SK-N-SH (cell line): ENCODE measurements at regions not wholly inside any gene's neighbourhood (a gene's known extent, or its start where the extent isn't known, plus 50 kb on each side); places are given as distances from the start of the nearest gene placed in this dataset.

ENCODE experiments used
- CTCF ChIA-PET: fragments of 300-600, 350-600 bp; formaldehyde crosslinking; extraction: SDS; loops from one replicate; lab custom pipeline; 2021; lab: Yijun Ruan, JAX
- POLR2A ChIA-PET: fragments of 350-600 bp; sonication (Branson Sonifier 250); formaldehyde crosslinking; extraction: SDS; loops from one replicate; lab custom pipeline; 2020; ENCODE audit warnings: antibody characterized with exemption, inconsistent platforms; lab: Yijun Ruan, JAX
- DNase-seq: peaks from one replicate; pipeline ENCODE4 v3.0.0; 2012
- H2AFZ ChIP-seq: fragments of 200-600 bp; sonication (generic); 2 replicates; pipeline ENCODE4 v1.8.1; 2016; ENCODE audit warnings: antibody characterized with exemption, mild to moderate bottlenecking, low read depth
- H3F3A ChIP-seq: fragments of 200-600 bp; sonication (generic); replicated peaks from 2 replicates; pipeline ENCODE3; 2016; ENCODE audit warnings: antibody characterized with exemption, mild to moderate bottlenecking; ENCODE audit not compliant: insufficient read depth
- H3K27ac ChIP-seq, 2 experiments: fragments of 200-500 bp in 1 of 2; fragments of 200-600 bp in 1 of 2; sonication (Bioruptor generic) in 1 of 2; sonication (generic), shearing (Covaris generic) in 1 of 2; 2 replicates each; pipeline versions ENCODE4 v1.5.1 to v1.6.1; 2014 to 2016; ENCODE audit warnings: low read depth in 2 of 2, inconsistent platforms in 1 of 2, low read length in 1 of 2, mild to moderate bottlenecking in 1 of 2, mixed read lengths in 1 of 2
- H3K27me3 ChIP-seq: fragments of 200-600 bp; sonication (generic), shearing (Covaris generic); 2 replicates; pipeline ENCODE4 v1.6.1; 2016; ENCODE audit warnings: mixed run types; ENCODE audit not compliant: insufficient read depth
- H3K36me3 ChIP-seq, 2 experiments: fragments of 200-500 bp in 1 of 2; fragments of 200-600 bp in 1 of 2; sonication (Bioruptor generic) in 1 of 2; sonication (generic) in 1 of 2; replicated peaks in 1 of 2; 2 replicates each; pipeline versions ENCODE3 to v1.5.1; 2014 to 2016; ENCODE audit warnings: low read length in 1 of 2, mild to moderate bottlenecking in 1 of 2; ENCODE audit not compliant: insufficient read depth in 2 of 2, control insufficient read depth in 1 of 2
- H3K4me1 ChIP-seq, 2 experiments: fragments of 200-500 bp in 1 of 2; fragments of 200-600 bp in 1 of 2; sonication (Bioruptor generic) in 1 of 2; sonication (generic), shearing (Covaris generic) in 1 of 2; 2 replicates each; pipeline versions ENCODE4 v1.5.1 to v1.6.1; 2014 to 2016; ENCODE audit warnings: low read depth in 1 of 2, low read length in 1 of 2, mixed run types in 1 of 2; ENCODE audit not compliant: insufficient read depth in 2 of 2, control insufficient read depth in 1 of 2
- H3K4me2 ChIP-seq: fragments of 200-600 bp; sonication (generic), shearing (Covaris generic); 2 replicates; pipeline ENCODE4 v1.6.1; 2017; ENCODE audit warnings: mixed run types
- H3K4me3 ChIP-seq, 2 experiments: fragments of 200-500 bp in 1 of 2; fragments of 200-600 bp in 1 of 2; sonication (Bioruptor generic) in 1 of 2; sonication (generic), shearing (Covaris generic) in 1 of 2; 2 replicates each; pipeline versions ENCODE4 v1.5.1 to v1.8.1; 2014 to 2016; ENCODE audit warnings: low read depth in 2 of 2, inconsistent platforms in 1 of 2, low read length in 1 of 2, mild to moderate bottlenecking in 1 of 2, mixed read lengths in 1 of 2, moderate library complexity in 1 of 2
- H3K79me2 ChIP-seq: fragments of 200-600 bp; sonication (generic); 2 replicates; pipeline ENCODE4 v1.8.1; 2017; ENCODE audit warnings: mild to moderate bottlenecking; ENCODE audit not compliant: insufficient read depth
- H3K9ac ChIP-seq: fragments of 200-600 bp; sonication (generic); 2 replicates; pipeline ENCODE4 v1.6.1; 2017; ENCODE audit warnings: mixed run types
- H3K9me2 ChIP-seq: fragments of 200-600 bp; sonication (generic); 2 replicates; pipeline ENCODE4 v1.6.1; 2017; ENCODE audit warnings: mixed run types
- H3K9me3 ChIP-seq: fragments of 200-600 bp; sonication (generic); 2 replicates; pipeline ENCODE4 v1.6.1; 2017; ENCODE audit warnings: mixed run types, mild to moderate bottlenecking, moderate library complexity
- H4K20me1 ChIP-seq: fragments of 200-600 bp; sonication (generic); 2 replicates; pipeline ENCODE4 v1.6.1; 2017; ENCODE audit warnings: mild to moderate bottlenecking, mixed run types; ENCODE audit not compliant: insufficient read depth
- CHD2 ChIP-seq: fragments of 150-350 bp; IDR thresholded peaks from 2 replicates; pipeline ENCODE4 v1.6.1; 2018; ENCODE audit warnings: low read length; ENCODE audit not compliant: partially characterized antibody
- CTCF ChIP-seq: fragments of 200-600 bp; sonication (generic); IDR thresholded peaks from 2 replicates; pipeline ENCODE4 v1.6.1; 2017; ENCODE audit warnings: antibody characterized with exemption, mild to moderate bottlenecking, moderate library complexity
- EZH2phosphoT487 ChIP-seq: fragments of 200-600 bp; sonication (generic); IDR thresholded peaks from 2 replicates; pipeline ENCODE4 v1.6.1; 2017; ENCODE audit warnings: low read depth, mixed run types, mild to moderate bottlenecking, antibody characterized with exemption, moderate library complexity, borderline replicate concordance
- FOSL2 ChIP-seq: IDR thresholded peaks from 2 replicates; pipeline ENCODE4 v1.4.0; 2012; ENCODE audit warnings: low read depth, mild to moderate bottlenecking, moderate library complexity, borderline replicate concordance
- FOXM1 ChIP-seq: IDR thresholded peaks from 2 replicates; pipeline ENCODE4 v1.4.0; 2012; ENCODE audit warnings: low read depth, mild to moderate bottlenecking
- GABPA ChIP-seq: IDR thresholded peaks from 2 replicates; pipeline ENCODE4 v1.4.0; 2012; ENCODE audit warnings: low read depth, mild to moderate bottlenecking
- GATA2 ChIP-seq: sonication (generic); formaldehyde crosslinking; IDR thresholded peaks from 2 replicates; pipeline ENCODE4 v1.5.0; 2020; ENCODE audit warnings: mild to moderate bottlenecking, missing genetic modification reagents
- IRF3 ChIP-seq: fragments of 150-350 bp; IDR thresholded peaks from 2 replicates; pipeline ENCODE4 v1.6.1; 2016; ENCODE audit warnings: mild to moderate bottlenecking, low read depth, low read length
- JUND ChIP-seq: IDR thresholded peaks from 2 replicates; pipeline ENCODE4 v1.4.0; 2012
- MEF2A ChIP-seq: IDR thresholded peaks from 2 replicates; pipeline ENCODE4 v1.4.0; 2012; ENCODE audit warnings: low read depth, borderline replicate concordance
- NFIC ChIP-seq: IDR thresholded peaks from 2 replicates; pipeline ENCODE4 v1.4.0; 2012; ENCODE audit warnings: borderline replicate concordance
- NRF1 ChIP-seq: IDR thresholded peaks from 2 replicates; pipeline ENCODE4 v1.6.1; 2012; ENCODE audit warnings: low read depth, mild to moderate bottlenecking, low read length
- POLR2AphosphoS5 ChIP-seq: IDR thresholded peaks from 2 replicates; pipeline ENCODE4 v1.6.1; 2012; ENCODE audit warnings: low read depth, low read length
- RAD21 ChIP-seq: IDR thresholded peaks from 2 replicates; pipeline ENCODE4 v1.6.1; 2012; ENCODE audit warnings: mild to moderate bottlenecking, low read length
- REST ChIP-seq: IDR thresholded peaks from 2 replicates; pipeline ENCODE4 v1.6.1; 2012; ENCODE audit warnings: mild to moderate bottlenecking, low read depth, low read length, moderate library complexity
- RFX5 ChIP-seq: IDR thresholded peaks from 2 replicates; pipeline ENCODE4 v1.6.1; 2012; ENCODE audit warnings: mild to moderate bottlenecking, improper control_type of control experiment, low read length
- RXRA ChIP-seq: IDR thresholded peaks from 2 replicates; pipeline ENCODE4 v1.4.0; 2012; ENCODE audit warnings: low read depth, mild to moderate bottlenecking, borderline replicate concordance
- TAF1 ChIP-seq: IDR thresholded peaks from 2 replicates; pipeline ENCODE4 v1.6.1; 2012; ENCODE audit warnings: low read depth, mild to moderate bottlenecking, low read length, moderate library complexity, borderline replicate concordance
- TCF12 ChIP-seq: IDR thresholded peaks from 2 replicates; pipeline ENCODE4 v1.4.0; 2012
- TEAD4 ChIP-seq: IDR thresholded peaks from 2 replicates; pipeline ENCODE4 v1.4.0; 2012; ENCODE audit warnings: mild to moderate bottlenecking, borderline replicate concordance; ENCODE audit not compliant: insufficient read depth
- WGBS: methylation state at CpG from one replicate; pipeline ENCODE4 v1.1.6; 2017; ENCODE audit warnings: low lambda C conversion rate; 5-methylcytosine and 5-hydroxymethylcytosine counted together

GRCh38 chr1:5532811-5533210 is 459.4 kb downstream of the NPHP4 start:
- Histone ChIP-seq H3K36me3 (no peaks in the 10 kb centered on the region), H3K4me3 (no peak overlapping the region), H4K20me1 (no peaks in the 10 kb centered on the region), H2AFZ (no peak overlapping the region), H3K9ac (no peak overlapping the region), H3K4me2 (no peak overlapping the region), H3K9me2 (no peaks in the 10 kb centered on the region), H3K4me1 (no peaks in the 10 kb centered on the region), H3F3A (no peaks in the 10 kb centered on the region), H3K27ac (no peak overlapping the region), H3K79me2 (no peaks in the 10 kb centered on the region), H3K9me3 (no peaks in the 10 kb centered on the region), H3K27me3 (no peaks in the 10 kb centered on the region)
- no peak for DNase-seq
- WGBS = 14% methylated on average over 3 of the region's 3 CpGs
- CTCF ChIA-PET = interaction anchor here (2.1 kb wide), 1 partner anchor 18 kb away, joined by 6 read pairs; no protein-coding TSS in a partner anchor
- POLR2A ChIA-PET = no interaction called here
- no peak for TF ChIP-seq RXRA
- no peak for TF ChIP-seq POLR2AphosphoS5
- TF ChIP-seq NFIC = no peak
- TF ChIP-seq NRF1 = no peak
- no peak for TF ChIP-seq IRF3
- TF ChIP-seq REST = no peak
- no peak for TF ChIP-seq GATA2 (CRISPR knock-in tag)
- TF ChIP-seq FOSL2 = no peak
- no peak for TF ChIP-seq TCF12
- no peak for TF ChIP-seq TAF1
- TF ChIP-seq RFX5 = no peak
- TF ChIP-seq EZH2phosphoT487 = no peak
- no peak for TF ChIP-seq MEF2A
- no peak for TF ChIP-seq TEAD4
- TF ChIP-seq CTCF = no peak
- TF ChIP-seq JUND = no peak
- no peak for TF ChIP-seq FOXM1
- no peak for TF ChIP-seq CHD2
- TF ChIP-seq RAD21 = no peak
- TF ChIP-seq GABPA = no peak
